Frontal cortex (tissue), 3 donors: ENCODE measurements at regions not wholly inside any gene's neighbourhood (a gene's known extent, or its start where the extent isn't known, plus 50 kb on each side); places are given as distances from the start of the nearest gene placed in this dataset.

ENCODE experiments used
- DNase-seq, 2 donors: peaks; one replicate each; pipeline ENCODE4 v3.0.0; 2012; ENCODE audit warnings: low spot score in 2 of 2
- FAIRE-seq: peaks from 2 replicates; lab custom pipeline; 2012; peaks lifted over from hg19 to GRCh38; lab: Jason Lieb, UNC
- donor health status: control.
- donor health status: control.
- donor health status: control.

DNA sequence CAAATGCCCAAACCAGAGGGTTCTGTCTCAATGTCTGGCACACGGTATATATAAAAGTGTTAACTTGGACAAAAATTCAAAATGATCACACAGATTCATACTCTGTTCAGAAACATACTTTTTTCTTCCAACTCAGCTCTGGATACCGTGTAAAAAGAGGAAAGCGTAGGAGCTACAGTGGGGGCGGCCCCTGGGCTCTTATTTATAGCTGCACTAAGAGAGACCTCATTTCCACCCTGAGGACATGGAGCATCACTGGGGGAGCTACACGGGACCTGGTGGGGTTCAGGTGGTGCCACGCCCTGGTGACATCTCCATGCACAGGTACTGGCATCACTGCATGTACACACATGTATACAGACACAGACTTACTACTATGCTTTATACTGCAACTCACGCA lies 185.9 kb upstream of the FOXQ1 start:
- FAIRE-seq: no peak
- DNase-seq: no peak

- DNase-seq (no peak), FAIRE-seq (no peak)
These were observed 186.6 kb upstream of the FOXQ1 start for GRCh38 chr6:1125297-1125696.

DNA sequence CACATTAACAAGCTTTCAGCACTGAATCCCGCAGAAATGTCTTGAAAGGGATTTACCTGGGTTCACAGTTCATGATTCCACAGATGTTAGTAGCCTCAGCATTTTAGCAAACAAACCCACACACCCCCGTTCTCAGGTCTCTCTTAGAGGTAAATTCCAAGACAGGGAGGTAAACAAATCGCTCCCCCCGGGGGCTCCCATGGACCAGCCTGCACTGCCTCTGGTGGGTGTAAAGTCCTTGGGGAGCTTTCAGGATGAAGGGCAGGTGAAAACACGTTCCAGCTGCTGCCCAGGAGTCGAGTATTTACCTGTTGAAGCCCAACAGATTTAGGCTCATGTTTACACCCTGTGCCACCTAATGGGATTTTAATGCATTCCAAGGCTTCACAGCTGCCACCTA lies 187.0 kb upstream of the FOXQ1 start:
- DNase-seq (no peak), FAIRE-seq (no peak)

DNA sequence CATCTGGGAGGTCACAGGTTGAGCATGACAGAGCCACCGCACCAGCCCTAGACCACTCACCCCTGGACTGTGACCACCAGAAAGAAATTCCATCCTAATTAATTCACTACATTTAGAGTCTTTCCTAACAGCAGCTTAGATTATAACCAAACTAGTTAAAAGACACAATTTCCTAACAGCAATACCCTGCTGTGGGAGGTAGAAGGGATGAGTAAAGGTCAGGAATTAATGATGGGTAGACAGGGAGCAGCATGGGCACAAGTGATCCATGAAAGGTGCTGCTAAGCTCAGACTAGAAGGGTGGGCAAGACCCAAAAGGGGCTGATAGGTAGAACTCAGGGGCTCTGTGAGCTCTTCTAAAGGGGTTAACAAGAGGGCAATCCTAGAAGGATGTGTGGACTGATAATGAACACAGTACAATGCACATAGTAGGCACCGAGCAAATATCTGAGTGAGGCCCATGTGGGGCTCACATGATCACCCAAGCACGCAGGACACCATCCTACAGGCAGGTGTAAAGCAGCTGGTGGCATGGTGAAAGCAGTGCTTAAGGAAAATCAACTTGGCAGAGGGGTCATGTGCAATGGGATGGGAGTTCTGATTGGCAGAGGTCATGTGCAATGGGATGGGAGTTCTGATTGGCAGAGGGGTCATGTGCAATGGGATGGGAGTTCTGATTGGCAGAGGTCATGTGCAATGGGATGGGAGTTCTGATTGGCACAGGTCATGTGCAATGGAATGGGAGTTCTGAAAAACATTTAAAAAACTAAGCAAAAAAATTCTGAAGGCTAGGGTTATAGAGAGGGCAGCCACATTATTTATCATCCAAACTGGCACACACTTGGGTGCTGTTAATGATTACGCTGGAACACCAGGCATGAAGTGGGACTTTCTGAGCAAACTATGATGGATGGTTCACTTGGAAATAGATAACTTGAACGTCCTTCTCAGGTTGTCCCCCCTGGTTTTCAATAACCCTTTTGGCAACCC lies 188.2 kb upstream of the FOXQ1 start:
- FAIRE-seq (no peak), DNase-seq (no peak)

GRCh38 chr6:1122083-1122482 lies 189.8 kb upstream of the FOXQ1 start:
- no peak for DNase-seq
- FAIRE-seq: no peak

DNA sequence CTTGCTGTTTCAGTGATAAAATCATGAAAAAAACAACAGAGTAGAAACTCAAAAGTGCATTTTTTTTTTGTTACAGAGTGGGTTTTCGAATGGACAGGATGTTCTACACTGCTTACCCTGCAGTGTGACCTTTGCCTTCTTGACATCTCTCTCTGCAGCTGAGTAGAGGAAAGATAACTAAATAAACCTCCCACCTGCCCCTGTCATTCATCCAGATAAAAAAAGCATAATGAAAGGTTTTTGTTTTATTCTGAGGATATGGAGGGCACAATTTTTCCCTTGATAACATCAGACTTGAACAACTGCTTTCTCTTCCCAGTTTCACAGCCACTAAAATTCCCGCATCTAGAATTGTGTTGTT lies 193.6 kb upstream of the FOXQ1 start:
- DNase-seq (no peak), FAIRE-seq (no peak)

DNA sequence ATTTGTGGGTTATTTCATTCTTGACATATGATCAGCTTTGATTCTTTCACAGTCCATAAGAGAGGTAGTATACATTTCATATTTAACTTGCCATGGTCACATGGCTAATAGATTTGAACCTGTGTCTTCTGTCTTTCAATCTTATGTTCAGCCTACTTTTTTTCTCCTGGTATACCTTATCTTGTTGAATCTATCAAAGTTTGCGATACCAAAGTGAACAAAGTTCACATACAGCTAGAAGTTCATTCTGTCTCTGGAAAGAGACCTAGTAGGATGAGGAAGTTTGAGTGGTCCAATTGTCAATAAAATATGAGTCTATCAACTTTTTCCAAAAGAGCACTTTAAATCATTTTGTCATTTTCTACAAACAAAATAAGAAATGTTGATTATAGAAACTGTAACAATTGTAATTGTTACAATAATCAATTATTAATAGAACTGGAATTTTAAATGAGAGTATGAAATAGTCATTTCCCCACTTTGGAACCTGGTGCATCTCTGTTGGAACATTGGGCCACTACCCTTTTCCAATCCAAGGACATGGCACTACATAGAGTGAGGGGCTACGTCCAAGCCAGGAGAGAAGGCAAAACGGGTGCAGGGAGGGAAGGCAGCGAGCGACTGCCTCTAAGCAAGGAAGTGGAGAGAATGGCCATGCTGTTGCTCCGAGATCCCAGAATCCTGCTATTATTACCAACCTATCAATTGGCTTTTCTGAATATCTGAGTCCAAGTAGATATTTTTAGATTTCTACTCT lies 194.2 kb upstream of the FOXQ1 start:
- DNase-seq: no peak
- FAIRE-seq: no peak

DNA sequence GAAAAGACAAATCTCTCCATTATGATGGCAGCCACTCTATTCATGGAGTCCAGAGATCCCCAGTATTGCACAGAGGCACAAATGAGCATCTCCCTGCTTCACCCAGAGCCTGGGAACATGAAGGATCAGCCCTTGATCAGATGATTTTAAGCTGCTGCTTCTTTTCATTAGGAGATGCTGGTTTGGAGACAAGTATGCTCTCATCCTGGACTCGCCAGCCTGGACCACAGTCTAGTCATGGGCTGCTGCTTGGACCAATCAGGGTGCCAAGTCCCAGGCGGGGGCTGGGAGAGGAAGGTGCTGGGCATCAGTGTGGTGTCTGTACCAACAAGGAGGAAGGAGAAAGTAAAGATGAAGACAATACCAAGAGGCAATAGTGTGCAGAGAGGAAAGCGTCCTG lies 195.7 kb upstream of the FOXQ1 start:
- no peak for DNase-seq
- no peak for FAIRE-seq

DNA sequence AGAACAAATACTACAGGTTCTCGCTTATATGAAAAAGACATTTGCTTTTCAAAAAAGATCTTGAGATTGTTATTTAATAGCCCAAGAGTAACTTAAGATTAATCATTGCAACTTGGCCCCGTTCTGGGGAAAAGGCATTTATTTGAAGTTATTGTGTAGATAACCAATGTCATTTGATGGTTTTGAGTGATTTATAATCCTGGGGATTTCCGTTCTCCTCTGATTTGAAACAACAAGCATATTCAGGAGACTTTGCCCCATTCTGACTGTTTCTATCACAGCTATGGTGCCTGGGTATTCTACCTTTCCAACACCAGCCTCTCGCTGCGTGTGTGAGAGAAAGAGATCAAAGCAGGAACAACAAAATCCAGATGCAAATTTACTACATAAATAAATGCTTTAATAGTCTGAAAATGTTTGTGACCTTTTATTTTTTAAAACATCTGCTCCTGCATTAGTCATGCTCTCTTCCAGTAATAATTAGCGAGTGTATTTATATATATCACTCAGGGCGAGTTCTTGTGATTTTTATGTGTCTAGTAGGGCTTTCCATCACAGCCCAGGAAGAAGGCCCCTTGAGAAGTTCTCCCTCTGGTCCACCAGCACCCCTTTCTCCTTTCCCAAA lies 197.9 kb upstream of the FOXQ1 start:
- FAIRE-seq: no peak

DNA sequence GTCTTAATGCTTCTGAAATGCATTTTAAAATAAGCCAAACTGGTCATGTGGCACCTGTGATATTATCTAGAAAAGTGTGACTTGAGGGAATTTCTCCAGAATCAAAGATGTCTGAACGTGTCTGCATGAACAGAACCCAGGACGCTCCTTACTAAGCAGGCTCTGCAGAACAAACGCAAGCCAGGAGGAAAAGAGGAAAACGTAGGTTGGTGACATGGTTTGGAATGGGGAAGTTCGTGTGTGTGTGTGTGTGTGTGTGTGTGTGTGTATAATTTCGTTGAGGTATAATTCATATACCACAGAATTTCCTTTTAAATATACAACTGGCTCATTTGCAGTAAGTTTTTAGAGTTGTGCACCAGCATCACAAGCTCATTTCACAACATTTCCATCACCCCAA lies 200.5 kb upstream of the FOXQ1 start:
- FAIRE-seq: no peak
- no peak for DNase-seq

More for the DNA sequence above, 197.9 kb upstream of the FOXQ1 start:
- DNase-seq: no peak

- DNase-seq (no peak), FAIRE-seq (no peak)
These were observed 201.0 kb upstream of the FOXQ1 start for GRCh38 chr6:1110941-1111349.

DNA sequence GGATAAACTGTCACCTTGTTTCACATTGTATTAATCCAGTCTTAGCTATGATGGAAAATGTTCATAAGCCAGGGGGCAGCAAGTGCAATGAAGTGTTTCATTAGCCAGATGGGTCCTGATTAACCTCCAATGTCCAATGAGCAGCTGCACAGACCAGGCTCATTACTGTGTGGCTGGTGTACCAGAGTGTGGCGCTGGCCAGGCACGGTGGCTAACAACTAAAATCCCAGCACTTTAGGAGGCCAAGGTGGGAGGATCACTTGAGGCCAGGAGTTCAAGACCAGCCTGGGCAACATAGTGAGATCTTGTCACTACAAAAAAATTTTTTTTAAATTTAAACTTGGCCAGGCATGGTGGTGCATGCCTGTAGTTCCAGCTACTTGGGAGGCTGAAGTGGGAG lies 201.7 kb upstream of the FOXQ1 start:
- DNase-seq (no peak), FAIRE-seq (no peak)

GRCh38 chr6:1109134-1109533 lies 202.8 kb upstream of the FOXQ1 start:
- FAIRE-seq (no peak), DNase-seq (no peak)

DNA sequence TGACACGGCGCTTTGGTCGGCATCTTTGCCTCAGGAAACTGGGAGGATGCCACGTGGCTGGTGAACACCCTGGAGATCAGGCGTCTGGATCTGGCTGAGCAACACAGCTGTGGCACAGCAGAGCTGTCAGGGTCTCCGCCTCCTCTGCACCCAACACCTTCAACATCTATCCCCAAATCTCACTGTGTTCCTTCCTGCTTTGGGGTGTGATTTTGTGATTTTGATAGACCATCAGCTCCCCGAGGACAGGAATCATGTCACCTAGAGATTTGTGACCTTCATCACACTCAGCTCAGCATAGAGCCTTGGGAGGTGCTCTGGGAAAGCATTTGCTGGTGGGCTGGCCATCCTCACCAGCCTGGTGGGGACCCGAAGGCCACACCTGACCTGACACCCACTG lies 203.7 kb upstream of the FOXQ1 start:
- no peak for DNase-seq

DNA sequence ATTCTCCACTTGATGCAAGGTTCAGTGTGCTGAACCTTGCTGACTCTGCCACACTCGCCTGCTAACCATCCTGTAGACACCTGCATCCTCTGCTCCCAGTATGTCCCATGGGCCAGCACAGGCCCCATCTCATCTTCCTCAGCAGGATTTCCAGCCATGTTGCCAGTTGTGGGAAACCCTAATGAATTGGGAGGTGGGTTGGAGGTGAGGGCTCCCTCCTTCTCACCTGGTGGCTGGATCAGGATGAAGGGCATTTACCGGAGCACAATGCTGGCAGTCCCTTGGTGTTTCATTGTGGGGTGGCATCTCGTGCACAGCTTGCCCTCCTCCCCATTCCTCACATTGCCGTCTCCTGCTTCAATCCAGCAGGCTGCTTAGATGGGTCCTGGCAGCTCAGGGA lies 204.3 kb upstream of the FOXQ1 start:
- no peak for DNase-seq
- FAIRE-seq: no peak

More for the DNA sequence above, 203.7 kb upstream of the FOXQ1 start:
- no peak for FAIRE-seq

DNA sequence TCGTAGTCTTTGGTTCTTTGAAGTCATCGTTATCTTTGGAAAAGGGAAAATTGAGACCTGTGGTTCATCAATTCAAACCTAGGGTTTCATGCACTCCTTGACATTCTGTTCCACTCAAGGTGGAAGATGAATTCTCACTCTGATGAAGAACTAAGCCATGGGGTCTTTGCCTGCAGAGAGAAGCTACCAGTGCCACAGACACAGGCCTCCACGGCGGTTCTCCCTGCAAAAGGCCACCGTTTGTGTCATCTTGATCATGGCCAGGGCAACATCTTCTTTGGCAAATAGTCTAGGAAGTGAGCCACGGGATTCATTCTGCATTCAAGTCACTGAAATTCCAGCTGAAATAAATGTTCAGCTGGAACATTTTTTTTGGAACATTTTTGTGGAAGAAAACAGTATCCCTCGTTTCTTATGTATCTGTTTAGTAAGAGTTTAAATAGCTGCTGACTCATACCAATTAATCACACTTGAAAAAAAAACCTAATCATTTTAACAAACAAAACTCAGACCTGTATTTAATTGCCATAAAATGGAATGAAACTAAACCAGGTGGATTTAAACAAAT lies 206.0 kb upstream of the FOXQ1 start:
- DNase-seq (no peak), FAIRE-seq (no peak)

GRCh38 chr6:1104988-1105670 lies 206.8 kb upstream of the FOXQ1 start:
- DNase-seq: no peak
- no peak for FAIRE-seq

- FAIRE-seq: no peak
These were observed 207.8 kb upstream of the FOXQ1 start for GRCh38 chr6:1103945-1104623.

GRCh38 chr6:1103021-1103420 lies 208.9 kb upstream of the FOXQ1 start:
- no peak for FAIRE-seq
- no peak for DNase-seq

More at GRCh38 chr6:1103945-1104623, 207.8 kb upstream of the FOXQ1 start:
- no peak for DNase-seq
